Suprapubic skin (tissue), 3 donors: ENCODE measurements at regions not wholly inside any gene's neighbourhood (a gene's known extent, or its start where the extent isn't known, plus 50 kb on each side); places are given as distances from the start of the nearest gene placed in this dataset.

Experiments used
- EP300 ChIP-seq: sonication (generic); formaldehyde crosslinking; IDR thresholded peaks from one replicate; pipeline ENCODE4 v1.6.1; 2017; ENCODE audit warnings: antibody characterized with exemption
- POLR2A ChIP-seq, 2 donors: fragments of 450-650 bp; IDR thresholded peaks; one replicate each; pipeline ENCODE4 v1.6.1; 2017; ENCODE audit warnings: antibody characterized with exemption in 2 of 2, mild to moderate bottlenecking in 2 of 2, moderate library complexity in 2 of 2
- TF ChIP-seq, protein P1 (sequence below), 2 donors: fragments of 200-600 bp in 1 of 2; fragments of 450-650 bp in 1 of 2; sonication (generic) in 1 of 2; IDR thresholded peaks; one replicate each; pipeline ENCODE4 v1.5.1; 2016 to 2019; ENCODE audit warnings: antibody characterized with exemption in 2 of 2, mild to moderate bottlenecking in 1 of 2, moderate library complexity in 1 of 2

DNA sequence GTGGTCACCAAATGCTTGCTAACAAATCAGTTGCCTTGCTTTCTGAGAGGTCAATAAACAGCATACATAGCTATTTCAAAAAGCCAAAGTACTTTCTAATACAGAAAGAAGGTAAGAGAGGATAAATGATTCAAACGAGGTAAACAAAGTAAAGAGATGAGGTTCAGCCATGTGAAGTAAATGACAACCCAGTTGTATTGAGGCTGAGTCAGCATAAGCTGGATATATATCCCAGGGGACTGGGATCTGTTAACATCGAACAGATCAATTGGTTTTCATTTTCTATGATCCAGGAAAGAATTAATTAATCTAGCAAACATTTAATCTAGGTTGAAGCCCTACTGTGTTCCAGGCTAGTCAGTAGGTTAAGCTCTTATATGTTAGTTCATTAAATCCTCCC is 97.3 kb upstream of the GRIA3 start:
- TF ChIP-seq, protein P1, sequence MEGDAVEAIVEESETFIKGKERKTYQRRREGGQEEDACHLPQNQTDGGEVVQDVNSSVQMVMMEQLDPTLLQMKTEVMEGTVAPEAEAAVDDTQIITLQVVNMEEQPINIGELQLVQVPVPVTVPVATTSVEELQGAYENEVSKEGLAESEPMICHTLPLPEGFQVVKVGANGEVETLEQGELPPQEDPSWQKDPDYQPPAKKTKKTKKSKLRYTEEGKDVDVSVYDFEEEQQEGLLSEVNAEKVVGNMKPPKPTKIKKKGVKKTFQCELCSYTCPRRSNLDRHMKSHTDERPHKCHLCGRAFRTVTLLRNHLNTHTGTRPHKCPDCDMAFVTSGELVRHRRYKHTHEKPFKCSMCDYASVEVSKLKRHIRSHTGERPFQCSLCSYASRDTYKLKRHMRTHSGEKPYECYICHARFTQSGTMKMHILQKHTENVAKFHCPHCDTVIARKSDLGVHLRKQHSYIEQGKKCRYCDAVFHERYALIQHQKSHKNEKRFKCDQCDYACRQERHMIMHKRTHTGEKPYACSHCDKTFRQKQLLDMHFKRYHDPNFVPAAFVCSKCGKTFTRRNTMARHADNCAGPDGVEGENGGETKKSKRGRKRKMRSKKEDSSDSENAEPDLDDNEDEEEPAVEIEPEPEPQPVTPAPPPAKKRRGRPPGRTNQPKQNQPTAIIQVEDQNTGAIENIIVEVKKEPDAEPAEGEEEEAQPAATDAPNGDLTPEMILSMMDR (IDR thresholded peaks at IDR 0.05), result no peak
- TF ChIP-seq POLR2A (IDR thresholded peaks at IDR 0.05) (no peak), EP300 (no peak)
